Breast epithelium (tissue), 3 donors: ENCODE measurements at regions not wholly inside any gene's neighbourhood (a gene's known extent, or its start where the extent isn't known, plus 50 kb on each side); places are given as distances from the start of the nearest gene placed in this dataset.

Source experiments
- POLR2A ChIP-seq: fragments of 450-650 bp; IDR thresholded peaks from one replicate; pipeline ENCODE4 v1.6.1; 2016; ENCODE audit warnings: antibody characterized with exemption, mild to moderate bottlenecking, moderate library complexity
- POLR2AphosphoS5 ChIP-seq, 3 donors: sonication (generic); formaldehyde crosslinking; IDR thresholded peaks; one replicate each; pipeline ENCODE4 v1.6.1; 2017; ENCODE audit warnings: antibody characterized with exemption in 3 of 3
- TF ChIP-seq, protein P1 (sequence below), 3 donors: fragments of 450-650 bp; IDR thresholded peaks; one replicate each; pipeline ENCODE4 v1.5.1; 2016 to 2017; ENCODE audit warnings: antibody characterized with exemption in 3 of 3, mild to moderate bottlenecking in 3 of 3, moderate library complexity in 3 of 3

DNA sequence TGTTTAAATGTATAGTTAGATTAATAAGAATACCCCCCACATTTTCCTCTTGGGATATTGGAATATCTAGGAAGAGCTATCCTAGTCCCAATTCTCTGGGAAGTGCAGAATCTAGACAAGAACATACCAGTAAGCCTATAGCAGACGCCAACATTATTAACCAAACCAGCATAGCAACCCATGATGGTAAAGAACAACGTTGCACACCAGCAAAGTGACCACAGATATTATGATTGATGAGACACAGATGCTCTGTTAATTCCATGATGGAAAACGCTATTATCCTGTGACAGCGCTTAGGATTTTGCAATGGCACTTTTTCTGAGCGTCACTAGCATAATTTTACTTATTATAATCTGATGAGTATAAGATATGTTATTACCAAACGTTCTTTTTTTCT lies 603.1 kb upstream of the PCDH15 start:
- TF ChIP-seq, protein P1, sequence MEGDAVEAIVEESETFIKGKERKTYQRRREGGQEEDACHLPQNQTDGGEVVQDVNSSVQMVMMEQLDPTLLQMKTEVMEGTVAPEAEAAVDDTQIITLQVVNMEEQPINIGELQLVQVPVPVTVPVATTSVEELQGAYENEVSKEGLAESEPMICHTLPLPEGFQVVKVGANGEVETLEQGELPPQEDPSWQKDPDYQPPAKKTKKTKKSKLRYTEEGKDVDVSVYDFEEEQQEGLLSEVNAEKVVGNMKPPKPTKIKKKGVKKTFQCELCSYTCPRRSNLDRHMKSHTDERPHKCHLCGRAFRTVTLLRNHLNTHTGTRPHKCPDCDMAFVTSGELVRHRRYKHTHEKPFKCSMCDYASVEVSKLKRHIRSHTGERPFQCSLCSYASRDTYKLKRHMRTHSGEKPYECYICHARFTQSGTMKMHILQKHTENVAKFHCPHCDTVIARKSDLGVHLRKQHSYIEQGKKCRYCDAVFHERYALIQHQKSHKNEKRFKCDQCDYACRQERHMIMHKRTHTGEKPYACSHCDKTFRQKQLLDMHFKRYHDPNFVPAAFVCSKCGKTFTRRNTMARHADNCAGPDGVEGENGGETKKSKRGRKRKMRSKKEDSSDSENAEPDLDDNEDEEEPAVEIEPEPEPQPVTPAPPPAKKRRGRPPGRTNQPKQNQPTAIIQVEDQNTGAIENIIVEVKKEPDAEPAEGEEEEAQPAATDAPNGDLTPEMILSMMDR (IDR thresholded peaks at IDR 0.05) = no peak
- no peak for TF ChIP-seq POLR2A
- no peak for TF ChIP-seq POLR2AphosphoS5 (IDR thresholded peaks at IDR 0.05)
